DOHH2 (cell line): ENCODE measurements at regions not wholly inside any gene's neighbourhood (a gene's known extent, or its start where the extent isn't known, plus 50 kb on each side); places are given as distances from the start of the nearest gene placed in this dataset.

Source experiments
- H3F3A ChIP-seq: fragments of 200-600 bp; sonication (generic), shearing (Covaris generic); 2 replicates; pipeline ENCODE4 v1.6.0; 2016; ENCODE audit warnings: antibody characterized with exemption, mild to moderate bottlenecking; ENCODE audit not compliant: control insufficient read depth, insufficient read depth
- H3K27ac ChIP-seq: fragments of 200-600 bp; sonication (generic); 2 replicates; pipeline ENCODE4 v1.5.1; 2014; ENCODE audit warnings: low read depth, mild to moderate bottlenecking, low read length, moderate library complexity
- H3K27me3 ChIP-seq: fragments of 200-600 bp; sonication (generic); 2 replicates; pipeline ENCODE4 v1.6.1; 2014; ENCODE audit warnings: mild to moderate bottlenecking, low read length, mixed read lengths; ENCODE audit not compliant: control insufficient read depth
- H3K36me3 ChIP-seq: fragments of 200-600 bp; sonication (generic); 2 replicates; pipeline ENCODE4 v1.6.1; 2014; ENCODE audit warnings: mild to moderate bottlenecking, low read length, moderate library complexity, mixed read lengths; ENCODE audit not compliant: control insufficient read depth
- H3K4me1 ChIP-seq: fragments of 200-600 bp; sonication (generic); 2 replicates; pipeline ENCODE4 v1.6.1; 2014; ENCODE audit warnings: mild to moderate bottlenecking, low read length, mixed read lengths; ENCODE audit not compliant: control insufficient read depth
- H3K4me2 ChIP-seq: fragments of 200-600 bp; sonication (generic); 2 replicates; pipeline ENCODE4 v1.6.0; 2014; ENCODE audit warnings: mild to moderate bottlenecking, low read length, moderate library complexity
- H3K4me3 ChIP-seq: fragments of 200-600 bp; sonication (generic); 2 replicates; pipeline ENCODE4 v1.5.1; 2014; ENCODE audit warnings: mild to moderate bottlenecking, low read length, mixed read lengths
- H3K79me2 ChIP-seq: fragments of 200-600 bp; sonication (generic); 2 replicates; pipeline ENCODE4 v1.6.1; 2014; ENCODE audit warnings: mild to moderate bottlenecking, low read length, mixed read lengths; ENCODE audit not compliant: control insufficient read depth
- H3K9me2 ChIP-seq: fragments of 200-600 bp; sonication (generic); replicated peaks from 2 replicates; pipeline ENCODE4 v1.6.1; 2014; ENCODE audit warnings: mild to moderate bottlenecking, low read length, mixed read lengths; ENCODE audit not compliant: control insufficient read depth
- H3K9me3 ChIP-seq: fragments of 200-600 bp; sonication (generic); 2 replicates; pipeline ENCODE4 v1.6.1; 2014; ENCODE audit warnings: antibody characterized with exemption, low read length, mixed read lengths; ENCODE audit not compliant: control insufficient read depth, insufficient read depth
- H4K20me1 ChIP-seq: fragments of 200-600 bp; sonication (generic); 2 replicates; pipeline ENCODE4 v1.6.0; 2014; ENCODE audit warnings: low read depth, mild to moderate bottlenecking, antibody characterized with exemption, low read length, moderate library complexity; ENCODE audit not compliant: control insufficient read depth, insufficient read depth
- EZH2phosphoT487 ChIP-seq: fragments of 200-600 bp; sonication (generic); IDR thresholded peaks from 2 replicates; pipeline ENCODE4 v1.6.1; 2017; ENCODE audit warnings: borderline replicate concordance, mild to moderate bottlenecking, antibody characterized with exemption, low read length, moderate library complexity, mixed read lengths
- TF ChIP-seq, protein P1 (sequence below): fragments of 200-600 bp; sonication (generic); IDR thresholded peaks from one replicate; pipeline ENCODE4 v1.5.1; 2014; ENCODE audit warnings: antibody characterized with exemption, mild to moderate bottlenecking, low read depth, low read length; ENCODE audit not compliant: poor library complexity, severe bottlenecking

- Histone ChIP-seq H3K36me3 (no peaks in the 10 kb centered on the region), H4K20me1 (no peaks in the 10 kb centered on the region)
- no peak for TF ChIP-seq EZH2phosphoT487
- TF ChIP-seq, protein P1, sequence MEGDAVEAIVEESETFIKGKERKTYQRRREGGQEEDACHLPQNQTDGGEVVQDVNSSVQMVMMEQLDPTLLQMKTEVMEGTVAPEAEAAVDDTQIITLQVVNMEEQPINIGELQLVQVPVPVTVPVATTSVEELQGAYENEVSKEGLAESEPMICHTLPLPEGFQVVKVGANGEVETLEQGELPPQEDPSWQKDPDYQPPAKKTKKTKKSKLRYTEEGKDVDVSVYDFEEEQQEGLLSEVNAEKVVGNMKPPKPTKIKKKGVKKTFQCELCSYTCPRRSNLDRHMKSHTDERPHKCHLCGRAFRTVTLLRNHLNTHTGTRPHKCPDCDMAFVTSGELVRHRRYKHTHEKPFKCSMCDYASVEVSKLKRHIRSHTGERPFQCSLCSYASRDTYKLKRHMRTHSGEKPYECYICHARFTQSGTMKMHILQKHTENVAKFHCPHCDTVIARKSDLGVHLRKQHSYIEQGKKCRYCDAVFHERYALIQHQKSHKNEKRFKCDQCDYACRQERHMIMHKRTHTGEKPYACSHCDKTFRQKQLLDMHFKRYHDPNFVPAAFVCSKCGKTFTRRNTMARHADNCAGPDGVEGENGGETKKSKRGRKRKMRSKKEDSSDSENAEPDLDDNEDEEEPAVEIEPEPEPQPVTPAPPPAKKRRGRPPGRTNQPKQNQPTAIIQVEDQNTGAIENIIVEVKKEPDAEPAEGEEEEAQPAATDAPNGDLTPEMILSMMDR, result no peak
Measured at GRCh38 chr18:75898651-75899050, 471.1 kb upstream of the SMIM21 start.

DNA sequence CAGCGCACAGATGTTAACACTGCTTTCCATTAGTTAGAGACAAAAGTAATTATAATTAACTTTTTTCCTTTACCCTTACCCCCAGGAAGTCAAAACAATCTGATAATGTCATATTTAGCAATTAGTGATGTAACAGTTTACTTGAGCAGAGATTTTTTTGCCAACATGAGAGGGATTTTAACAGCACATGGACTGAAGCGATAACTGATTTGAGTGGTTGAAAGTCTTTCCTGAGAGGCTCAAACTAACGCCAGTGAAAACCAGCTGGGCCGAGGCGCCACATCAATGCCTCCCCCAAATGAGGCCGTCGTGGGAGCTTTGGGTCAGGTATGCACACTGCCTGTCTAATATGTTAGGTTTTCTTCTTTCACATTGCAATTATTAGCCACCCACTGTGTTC, 469.9 kb upstream of the SMIM21 start:
- no peaks in the 10 kb centered on the region for H3K36me3 ChIP-seq
- no peaks in the 10 kb centered on the region for H3K27me3 ChIP-seq
- H3K9me2 ChIP-seq, result no peaks in the 10 kb centered on the region
- H3F3A ChIP-seq, result no peaks in the 10 kb centered on the region
- H3K9me3 ChIP-seq, result no peaks in the 10 kb centered on the region
- H3K27ac ChIP-seq, result no peak overlapping the region
- no peaks in the 10 kb centered on the region for H4K20me1 ChIP-seq
- H3K4me2 ChIP-seq, result no peak overlapping the region
- TF ChIP-seq, protein P1, result no peak
- no peak for TF ChIP-seq EZH2phosphoT487
- no peaks in the 10 kb centered on the region for H3K79me2 ChIP-seq
- H3K4me1 ChIP-seq, result no peaks in the 10 kb centered on the region
- no peak overlapping the region for H3K4me3 ChIP-seq

More at GRCh38 chr18:75898651-75899050, 471.1 kb upstream of the SMIM21 start:
- Histone ChIP-seq H3K4me3 (no peak overlapping the region), H3K4me1 (no peaks in the 10 kb centered on the region), H3K79me2 (no peaks in the 10 kb centered on the region), H3K4me2 (no peak overlapping the region), H3K9me3 (no peaks in the 10 kb centered on the region), H3K9me2 (no peaks in the 10 kb centered on the region), H3K27me3 (no peaks in the 10 kb centered on the region), H3K27ac (no peak overlapping the region), H3F3A (no peaks in the 10 kb centered on the region)

DNA sequence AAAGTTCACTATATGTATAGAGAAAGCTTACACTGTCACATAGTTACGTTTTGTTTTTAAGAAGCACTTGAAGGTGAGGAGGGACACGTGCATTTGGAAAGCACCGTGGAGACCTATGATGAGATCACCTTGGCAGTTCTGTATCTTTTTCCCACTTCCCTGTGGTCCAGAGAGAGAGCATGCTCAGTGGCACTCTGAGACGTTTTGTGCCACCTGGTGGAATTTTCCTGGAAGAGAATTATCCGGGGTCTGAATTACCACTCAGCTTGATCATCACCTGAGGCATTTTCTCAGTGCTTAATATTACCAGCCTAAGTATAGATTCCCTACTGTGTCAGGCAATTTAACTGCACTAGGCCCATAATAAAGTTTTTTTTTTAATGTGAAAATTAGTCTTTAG, 469.4 kb upstream of the SMIM21 start:
- no peaks in the 10 kb centered on the region for H4K20me1 ChIP-seq
- H3K27ac ChIP-seq, result no peak overlapping the region
- H3K4me3 ChIP-seq, result no peak overlapping the region
- no peaks in the 10 kb centered on the region for H3K4me1 ChIP-seq
- H3K4me2 ChIP-seq, result no peak overlapping the region
- TF ChIP-seq EZH2phosphoT487, result no peak
- TF ChIP-seq, protein P1, result no peak
- H3F3A ChIP-seq, result no peaks in the 10 kb centered on the region
- no peaks in the 10 kb centered on the region for H3K9me3 ChIP-seq
- no peaks in the 10 kb centered on the region for H3K9me2 ChIP-seq
- no peaks in the 10 kb centered on the region for H3K79me2 ChIP-seq
- H3K27me3 ChIP-seq, result no peaks in the 10 kb centered on the region
- no peaks in the 10 kb centered on the region for H3K36me3 ChIP-seq

DNA sequence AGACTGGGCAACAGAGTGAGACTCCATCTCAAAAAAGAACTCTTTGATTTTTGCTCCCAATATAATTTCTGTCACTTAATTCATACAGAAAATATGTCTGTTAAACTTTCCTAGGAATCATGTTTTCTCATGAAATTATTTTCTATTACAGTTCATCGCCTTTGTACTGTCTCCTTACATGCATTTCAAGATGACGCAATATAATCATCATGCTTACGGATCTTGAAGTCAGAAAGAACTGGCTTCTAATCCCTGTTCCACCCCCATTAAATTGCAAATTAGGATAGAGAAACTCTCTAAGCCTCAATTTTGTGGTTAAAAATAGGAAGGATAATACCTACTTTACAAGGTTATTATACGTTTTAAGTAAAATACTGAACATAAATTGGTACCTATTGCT, 467.6 kb upstream of the SMIM21 start:
- Histone ChIP-seq H3K9me2 (no peaks in the 10 kb centered on the region), H3K4me1 (no peaks in the 10 kb centered on the region), H3K27ac (no peak overlapping the region), H4K20me1 (no peaks in the 10 kb centered on the region), H3K9me3 (no peaks in the 10 kb centered on the region), H3K27me3 (no peaks in the 10 kb centered on the region), H3K79me2 (no peaks in the 10 kb centered on the region), H3K4me3 (no peak overlapping the region), H3K4me2 (no peak overlapping the region), H3F3A (no peaks in the 10 kb centered on the region), H3K36me3 (no peaks in the 10 kb centered on the region)
- TF ChIP-seq EZH2phosphoT487, result no peak
- TF ChIP-seq, protein P1, result no peak
